ENCODE measurements at regions not wholly inside any gene's neighbourhood (a gene's known extent, or its start where the extent isn't known, plus 50 kb on each side); places are given as distances from the start of the nearest gene placed in this dataset.

DNA sequence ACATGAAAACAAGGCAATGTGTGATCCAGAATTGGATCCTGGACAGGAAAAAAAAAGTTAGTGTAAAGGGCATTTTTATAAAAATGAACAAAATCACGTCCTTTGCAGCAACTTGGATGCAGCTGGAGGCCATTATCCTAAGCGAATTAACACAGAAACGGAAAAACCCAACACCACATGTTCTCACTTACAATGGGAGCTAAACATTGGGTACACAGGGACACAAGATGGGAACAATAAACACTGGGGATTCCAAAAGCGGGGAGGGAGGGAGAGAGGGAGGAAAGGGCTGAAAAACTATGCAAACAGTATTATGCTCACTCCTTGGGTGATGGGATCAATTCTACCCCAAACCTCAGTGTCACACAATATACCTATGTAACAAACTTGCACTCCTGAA, 91.4 kb upstream of the BTBD3 start:
- DNase-seq (ENCODE audit: low read depth), result no peak
- no peak overlapping the region for H3K4me3 ChIP-seq (ENCODE audit: low read depth, low read length)
- in situ Hi-C loops (cut with HindIII; ENCODE audit: low sequenced_read_pairs), result no loop called here
- TF ChIP-seq, protein P1, sequence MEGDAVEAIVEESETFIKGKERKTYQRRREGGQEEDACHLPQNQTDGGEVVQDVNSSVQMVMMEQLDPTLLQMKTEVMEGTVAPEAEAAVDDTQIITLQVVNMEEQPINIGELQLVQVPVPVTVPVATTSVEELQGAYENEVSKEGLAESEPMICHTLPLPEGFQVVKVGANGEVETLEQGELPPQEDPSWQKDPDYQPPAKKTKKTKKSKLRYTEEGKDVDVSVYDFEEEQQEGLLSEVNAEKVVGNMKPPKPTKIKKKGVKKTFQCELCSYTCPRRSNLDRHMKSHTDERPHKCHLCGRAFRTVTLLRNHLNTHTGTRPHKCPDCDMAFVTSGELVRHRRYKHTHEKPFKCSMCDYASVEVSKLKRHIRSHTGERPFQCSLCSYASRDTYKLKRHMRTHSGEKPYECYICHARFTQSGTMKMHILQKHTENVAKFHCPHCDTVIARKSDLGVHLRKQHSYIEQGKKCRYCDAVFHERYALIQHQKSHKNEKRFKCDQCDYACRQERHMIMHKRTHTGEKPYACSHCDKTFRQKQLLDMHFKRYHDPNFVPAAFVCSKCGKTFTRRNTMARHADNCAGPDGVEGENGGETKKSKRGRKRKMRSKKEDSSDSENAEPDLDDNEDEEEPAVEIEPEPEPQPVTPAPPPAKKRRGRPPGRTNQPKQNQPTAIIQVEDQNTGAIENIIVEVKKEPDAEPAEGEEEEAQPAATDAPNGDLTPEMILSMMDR (IDR thresholded peaks at IDR 0.05; ENCODE audit: low read depth, low read length, missing control alignments), result no peak

- TF ChIP-seq, protein P1 (IDR thresholded peaks at IDR 0.05; ENCODE audit: low read depth, low read length, missing control alignments), result no peak
- in situ Hi-C loops (cut with HindIII; ENCODE audit: low sequenced_read_pairs), result no loop called here
- H3K4me3 ChIP-seq (ENCODE audit: low read depth, low read length), result no peak overlapping the region
- DNase-seq (ENCODE audit: low read depth), result no peak
These were observed 85.3 kb upstream of the BTBD3 start for GRCh38 chr20:11832397-11832796.

GRCh38 chr20:11832851-11833250, 84.8 kb upstream of the BTBD3 start:
- TF ChIP-seq, protein P1 (IDR thresholded peaks at IDR 0.05; ENCODE audit: low read depth, low read length, missing control alignments), result no peak
- in situ Hi-C loops (cut with HindIII; ENCODE audit: low sequenced_read_pairs), result no loop called here
- DNase-seq (ENCODE audit: low read depth), result no peak
- no peak overlapping the region for H3K4me3 ChIP-seq (ENCODE audit: low read depth, low read length)

GRCh38 chr20:11833825-11834224, 83.9 kb upstream of the BTBD3 start:
- no peak for DNase-seq (ENCODE audit: low read depth)

GRCh38 chr20:11838076-11838636, 79.5 kb upstream of the BTBD3 start:
- no peak overlapping the region for H3K4me3 ChIP-seq (ENCODE audit: low read depth, low read length)
- in situ Hi-C loops (cut with HindIII; ENCODE audit: low sequenced_read_pairs), result no loop called here
- TF ChIP-seq, protein P1 (IDR thresholded peaks at IDR 0.05; ENCODE audit: low read depth, low read length, missing control alignments), result no peak
- DNase-seq (ENCODE audit: low read depth), result no peak

More at GRCh38 chr20:11833825-11834224, 83.9 kb upstream of the BTBD3 start:
- in situ Hi-C loops (cut with HindIII; ENCODE audit: low sequenced_read_pairs), result no loop called here
- no peak overlapping the region for H3K4me3 ChIP-seq (ENCODE audit: low read depth, low read length)
- TF ChIP-seq, protein P1 (IDR thresholded peaks at IDR 0.05; ENCODE audit: low read depth, low read length, missing control alignments), result no peak

DNA sequence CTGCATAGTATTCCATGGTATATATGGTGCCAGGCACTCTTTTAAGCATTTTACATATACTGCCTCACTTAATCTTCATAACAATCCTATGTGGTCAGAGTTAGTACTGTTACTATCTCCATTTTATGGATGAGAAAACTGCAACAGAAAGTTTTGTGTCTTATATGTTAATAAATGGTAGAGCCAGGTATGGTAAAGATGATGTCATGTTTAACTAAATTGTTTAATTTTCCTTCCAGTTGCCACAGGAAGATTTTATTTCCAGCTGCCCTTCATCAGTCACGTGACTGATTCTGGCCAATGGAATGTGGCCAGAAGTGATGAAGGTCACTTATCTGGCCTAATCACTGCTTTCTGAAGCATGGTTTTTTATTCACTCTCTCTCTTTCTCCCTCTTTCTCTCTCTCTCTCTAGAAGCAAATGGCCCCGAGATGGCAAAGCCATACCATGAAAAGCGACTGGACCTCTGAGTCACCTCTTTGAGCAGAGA, 75.7 kb upstream of the BTBD3 start:
- DNase-seq (ENCODE audit: low read depth), result no peak
- H3K4me3 ChIP-seq (ENCODE audit: low read depth, low read length), result no peak overlapping the region
- in situ Hi-C loops (cut with HindIII; ENCODE audit: low sequenced_read_pairs), result no loop called here
- TF ChIP-seq, protein P1 (IDR thresholded peaks at IDR 0.05; ENCODE audit: low read depth, low read length, missing control alignments), result no peak

All from astrocyte of the cerebellum (primary cell).